Smooth muscle cell (in vitro differentiated cells): ENCODE measurements at regions not wholly inside any gene's neighbourhood (a gene's known extent, or its start where the extent isn't known, plus 50 kb on each side); places are given as distances from the start of the nearest gene placed in this dataset.

Experiments used
- DNase-seq: peaks from one replicate; lab custom pipeline; 2025; ENCODE audit not compliant: unreplicated experiment; lab: John Stamatoyannopoulos, UW
- H2AFZ ChIP-seq: fragments of 200-600 bp; sonication (generic); 2 replicates; pipeline ENCODE4 v1.6.0; 2016; ENCODE audit warnings: antibody characterized with exemption, low read depth, mild to moderate bottlenecking
- H3F3A ChIP-seq: fragments of 200-600 bp; sonication (generic); 2 replicates; pipeline ENCODE4 v1.6.0; 2017; ENCODE audit warnings: antibody characterized with exemption, low read depth
- H3K27ac ChIP-seq: fragments of 200-600 bp; sonication (generic); 2 replicates; pipeline ENCODE4 v1.5.1; 2016; ENCODE audit warnings: low read depth, mild to moderate bottlenecking
- H3K27me3 ChIP-seq: fragments of 200-600 bp; sonication (generic); 2 replicates; pipeline ENCODE4 v1.6.1; 2016; ENCODE audit warnings: low read depth, mild to moderate bottlenecking
- H3K36me3 ChIP-seq: fragments of 200-600 bp; sonication (generic); 2 replicates; pipeline ENCODE4 v1.5.1; 2016; ENCODE audit warnings: low read depth
- H3K4me1 ChIP-seq: fragments of 200-600 bp; sonication (generic); 2 replicates; pipeline ENCODE4 v1.5.1; 2016; ENCODE audit warnings: low read depth
- H3K4me2 ChIP-seq: fragments of 200-600 bp; sonication (generic); 2 replicates; pipeline ENCODE4 v1.6.0; 2016; ENCODE audit warnings: mild to moderate bottlenecking
- H3K4me3 ChIP-seq: fragments of 200-600 bp; sonication (generic); 2 replicates; pipeline ENCODE4 v1.5.1; 2016; ENCODE audit warnings: mild to moderate bottlenecking
- H3K79me2 ChIP-seq: fragments of 200-600 bp; sonication (generic); 2 replicates; pipeline ENCODE4 v1.6.0; 2016; ENCODE audit warnings: low read depth, mild to moderate bottlenecking
- H3K9ac ChIP-seq: fragments of 200-600 bp; sonication (generic); 2 replicates; pipeline ENCODE4 v1.6.0; 2016; ENCODE audit warnings: low read depth
- H3K9me3 ChIP-seq: fragments of 200-600 bp; sonication (generic); replicated peaks from 2 replicates; pipeline ENCODE4 v1.5.1; 2016; ENCODE audit warnings: low read depth
- H4K20me1 ChIP-seq: fragments of 200-600 bp; sonication (generic); 2 replicates; pipeline ENCODE4 v1.6.0; 2016; ENCODE audit warnings: low read depth
- CTCF ChIP-seq: fragments of 200-600 bp; sonication (generic); IDR thresholded peaks from 2 replicates; pipeline ENCODE4 v1.5.1; 2017; ENCODE audit warnings: borderline replicate concordance, mild to moderate bottlenecking, antibody characterized with exemption; ENCODE audit not compliant: insufficient read depth, poor library complexity, severe bottlenecking
- WGBS: methylation state at CpG from one replicate; pipeline ENCODE4 v1.1.7; 2016; ENCODE audit warnings: low lambda C conversion rate; 5-methylcytosine and 5-hydroxymethylcytosine counted together

- H3K4me1 ChIP-seq: peaks cover 16% of the 10 kb centered on the region
- TF ChIP-seq CTCF: no peak
- peak overlapping the region; percentile 85 for H3K27ac ChIP-seq
- no peaks in the 10 kb centered on the region for H3K9me3 ChIP-seq
- no peak overlapping the region for H3K4me2 ChIP-seq
- H3K27me3 ChIP-seq: no peaks in the 10 kb centered on the region
- no peak overlapping the region for H3K9ac ChIP-seq
- H3K36me3 ChIP-seq: no peaks in the 10 kb centered on the region
- whole genome bisulfite sequencing: 63% methylated on average over 2 of the region's 2 CpGs
- H3K4me3 ChIP-seq: no peak overlapping the region
- DNase-seq: no peak
- peaks cover 6% of the 10 kb centered on the region for H3F3A ChIP-seq
- peak overlapping the region; percentile 52 for H2AFZ ChIP-seq
- no peaks in the 10 kb centered on the region for H3K79me2 ChIP-seq
- no peaks in the 10 kb centered on the region for H4K20me1 ChIP-seq
These were observed 671.3 kb downstream of the LRRC70 start for GRCh38 chr5:63249960-63250359.

GRCh38 chr5:63247651-63248050, 669.0 kb downstream of the LRRC70 start:
- no peak for TF ChIP-seq CTCF
- H3K79me2 ChIP-seq: no peaks in the 10 kb centered on the region
- peak overlapping the region; percentile 64 for H3K9ac ChIP-seq
- H3K4me2 ChIP-seq: peak overlapping the region; percentile 73
- H3K9me3 ChIP-seq: no peaks in the 10 kb centered on the region
- peaks cover 6% of the 10 kb centered on the region for H3F3A ChIP-seq
- H3K27ac ChIP-seq: peak overlapping the region; percentile 85
- no peaks in the 10 kb centered on the region for H3K36me3 ChIP-seq
- H2AFZ ChIP-seq: peak overlapping the region; percentile 22
- no peak overlapping the region for H3K4me3 ChIP-seq
- WGBS: 38% methylated on average over 1 of the region's 1 CpG
- no peak for DNase-seq
- no peaks in the 10 kb centered on the region for H3K27me3 ChIP-seq
- peaks cover 16% of the 10 kb centered on the region for H3K4me1 ChIP-seq
- no peaks in the 10 kb centered on the region for H4K20me1 ChIP-seq

DNA sequence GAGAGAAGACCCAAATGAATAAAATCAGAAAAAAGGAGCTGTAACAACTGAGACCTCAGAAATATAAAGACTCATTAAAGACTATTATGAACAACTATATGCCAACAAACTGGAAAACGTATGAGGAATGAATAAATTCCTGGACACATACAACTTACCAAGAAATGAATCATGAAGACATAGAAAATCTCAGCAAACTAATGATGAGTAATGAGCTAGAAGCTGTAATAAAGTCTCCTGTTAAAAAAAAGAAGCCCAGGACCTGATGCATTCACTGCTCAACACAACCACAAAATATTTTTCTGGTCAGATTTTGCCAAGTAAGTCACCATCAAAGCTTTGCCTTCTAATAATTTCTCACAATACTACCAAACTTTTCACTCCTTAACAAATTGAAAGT, 666.7 kb downstream of the LRRC70 start:
- H2AFZ ChIP-seq: no peak overlapping the region
- H3K36me3 ChIP-seq: no peaks in the 10 kb centered on the region
- peaks cover 6% of the 10 kb centered on the region for H3F3A ChIP-seq
- H4K20me1 ChIP-seq: no peaks in the 10 kb centered on the region
- H3K27me3 ChIP-seq: no peaks in the 10 kb centered on the region
- no peaks in the 10 kb centered on the region for H3K79me2 ChIP-seq
- no peak overlapping the region for H3K9ac ChIP-seq
- WGBS: 15% methylated on average over 1 of the region's 1 CpG
- H3K4me3 ChIP-seq: peak overlapping the region; percentile 0
- DNase-seq: no peak
- no peaks in the 10 kb centered on the region for H3K9me3 ChIP-seq
- peak overlapping the region; percentile 85 for H3K27ac ChIP-seq
- TF ChIP-seq CTCF: no peak
- peaks cover 16% of the 10 kb centered on the region for H3K4me1 ChIP-seq
- H3K4me2 ChIP-seq: peak overlapping the region; percentile 73

DNA sequence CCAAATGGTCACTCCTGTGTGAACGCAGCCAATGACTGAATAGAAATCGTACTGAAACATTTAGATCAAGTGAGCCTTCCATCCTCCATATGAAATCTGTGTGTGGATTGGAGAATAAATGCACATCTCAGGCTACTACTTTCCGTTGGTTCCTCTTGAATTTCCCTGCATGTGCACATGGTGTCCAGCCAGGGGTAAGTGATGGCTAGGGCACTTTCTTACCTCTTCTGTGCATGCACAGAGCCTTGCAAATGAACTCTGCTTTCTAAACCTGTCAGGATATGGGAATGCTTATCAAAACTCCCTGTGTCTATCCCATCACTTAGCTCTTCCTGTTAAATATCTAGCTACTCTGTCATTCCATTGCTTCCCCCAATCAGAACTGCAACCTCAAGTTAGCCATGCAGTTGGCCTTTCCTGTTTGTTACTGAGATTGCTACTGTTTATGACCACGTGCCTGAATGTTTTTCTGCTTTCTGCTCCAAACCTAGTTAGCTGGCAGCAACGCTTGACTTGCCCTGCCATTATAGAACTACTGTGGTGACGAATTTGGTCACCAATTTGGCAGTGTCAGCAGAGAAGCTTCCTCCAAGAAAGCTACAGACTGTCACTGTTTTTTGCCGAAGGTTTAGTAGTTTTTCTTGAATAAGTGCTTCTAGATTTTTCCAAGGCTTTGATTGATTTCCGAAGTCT, 661.6 kb downstream of the LRRC70 start:
- H3K9me3 ChIP-seq: no peaks in the 10 kb centered on the region
- no peaks in the 10 kb centered on the region for H4K20me1 ChIP-seq
- no peak for TF ChIP-seq CTCF
- H3K9ac ChIP-seq: no peak overlapping the region
- H3K27me3 ChIP-seq: no peaks in the 10 kb centered on the region
- no peaks in the 10 kb centered on the region for H3K36me3 ChIP-seq
- no peak for DNase-seq
- H3K79me2 ChIP-seq: no peaks in the 10 kb centered on the region
- H3F3A ChIP-seq: no peaks in the 10 kb centered on the region
- no peak overlapping the region for H2AFZ ChIP-seq
- no peak overlapping the region for H3K4me2 ChIP-seq
- no peak overlapping the region for H3K4me3 ChIP-seq
- no peaks in the 10 kb centered on the region for H3K4me1 ChIP-seq
- 87% methylated on average over 8 of the region's 8 CpGs for WGBS
- no peak overlapping the region for H3K27ac ChIP-seq
